ENCODE measurements at regions not wholly inside any gene's neighbourhood (a gene's known extent, or its start where the extent isn't known, plus 50 kb on each side); places are given as distances from the start of the nearest gene placed in this dataset.

DNA sequence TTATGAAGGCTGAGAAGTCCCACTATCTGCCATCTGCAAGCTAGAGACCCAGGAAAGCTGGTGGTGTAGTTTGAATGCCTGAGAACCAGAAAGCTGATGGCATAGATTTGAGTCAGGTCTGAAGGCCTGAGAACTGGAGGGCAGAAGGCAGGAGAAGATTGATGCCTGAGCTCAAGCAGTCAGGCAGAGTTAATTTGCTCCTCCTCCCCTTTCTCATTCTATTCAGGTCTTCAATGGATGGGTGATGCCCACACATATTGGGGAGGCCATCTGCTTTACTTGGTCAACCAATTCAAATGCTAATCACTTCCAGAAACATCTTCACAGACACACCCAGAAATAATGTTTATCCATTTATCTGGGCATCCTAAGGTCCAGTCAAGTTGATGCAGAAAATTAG, 87.6 kb upstream of the CPLX2 start (continued):
- TF ChIP-seq E2F8 (IDR thresholded peaks at IDR 0.05; ENCODE audit: low read depth, partially characterized antibody) = no peak
- TF ChIP-seq STAT1 (conservative IDR thresholded peaks at IDR 0.05) = no peak

DNA sequence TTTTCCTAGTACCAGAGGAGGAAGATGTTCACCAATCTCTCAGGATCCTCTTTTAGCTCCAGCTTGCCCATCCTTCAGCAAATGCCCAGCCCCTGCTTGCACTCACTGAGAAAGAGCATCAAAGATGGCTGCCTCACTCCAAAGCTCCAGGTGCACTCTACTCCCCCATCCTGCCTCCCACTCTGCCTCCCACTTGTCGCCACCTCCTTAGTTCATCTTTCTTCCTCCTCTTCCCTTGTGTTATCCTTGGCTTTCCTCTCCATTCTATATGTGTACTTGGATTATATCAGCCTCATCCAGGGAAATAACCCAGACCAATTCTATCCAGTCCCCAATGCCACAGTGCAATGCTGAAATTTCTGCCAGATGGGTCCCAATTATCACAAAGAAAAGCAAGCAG, 87.1 kb upstream of the CPLX2 start:
- Histone ChIP-seq H4K20me1 (ENCODE audit: control insufficient read depth, insufficient read depth) (no peaks in the 10 kb centered on the region), H2AFZ (ENCODE audit: control insufficient read depth, low read depth, low read length) (no peak overlapping the region), H3K36me3 (ENCODE audit: control insufficient read depth in 2 of 2, insufficient read depth in 2 of 2, low read length in 1 of 2) (no peaks in the 10 kb centered on the region), H3K4me2 (ENCODE audit: control insufficient read depth, insufficient read depth) (no peak overlapping the region), H3K79me2 (ENCODE audit: control insufficient read depth, insufficient read depth, low read length) (no peaks in the 10 kb centered on the region), H3K4me1 (ENCODE audit: control insufficient read depth, insufficient read depth, low read length) (no peaks in the 10 kb centered on the region), H3K27ac (ENCODE audit: control insufficient read depth, insufficient read depth) (no peak overlapping the region), H3K9me3 (replicated peaks; ENCODE audit: control insufficient read depth, insufficient read depth, low read length) (no peaks in the 10 kb centered on the region; the same call in 2 of the 3 replicates), H3K9ac (ENCODE audit: control insufficient read depth, insufficient read depth, low read length) (no peak overlapping the region), H3K27me3 (replicated peaks in 1 of 2; ENCODE audit: control insufficient read depth in 2 of 2, insufficient read depth in 2 of 2, low read length in 1 of 2) (peaks cover 1 to 2% of the 10 kb centered on the region in 2 experiments; a peak in 2 of 4 replicates), H3K4me3 (no peak overlapping the region)
- CTCF ChIA-PET = no interaction called here
- RAD21 ChIA-PET (ENCODE audit: unreplicated experiment) = no interaction called here
- POLR2A ChIA-PET = no interaction called here
- SMC1A ChIA-PET (ENCODE audit: uncharacterized antibody, unreplicated experiment) = interaction anchor here (1.5 kb wide), 1 partner anchor 10 kb away, joined by 3 read pairs; no protein-coding TSS in a partner anchor
- intact Hi-C loops (cut with micrococcal nuclease; ENCODE audit: unreplicated experiment) (no loop called here), in situ Hi-C loops (cut with MboI) (no loop called here)
- ATAC-seq = no peak
- TF ChIP-seq, protein P1, sequence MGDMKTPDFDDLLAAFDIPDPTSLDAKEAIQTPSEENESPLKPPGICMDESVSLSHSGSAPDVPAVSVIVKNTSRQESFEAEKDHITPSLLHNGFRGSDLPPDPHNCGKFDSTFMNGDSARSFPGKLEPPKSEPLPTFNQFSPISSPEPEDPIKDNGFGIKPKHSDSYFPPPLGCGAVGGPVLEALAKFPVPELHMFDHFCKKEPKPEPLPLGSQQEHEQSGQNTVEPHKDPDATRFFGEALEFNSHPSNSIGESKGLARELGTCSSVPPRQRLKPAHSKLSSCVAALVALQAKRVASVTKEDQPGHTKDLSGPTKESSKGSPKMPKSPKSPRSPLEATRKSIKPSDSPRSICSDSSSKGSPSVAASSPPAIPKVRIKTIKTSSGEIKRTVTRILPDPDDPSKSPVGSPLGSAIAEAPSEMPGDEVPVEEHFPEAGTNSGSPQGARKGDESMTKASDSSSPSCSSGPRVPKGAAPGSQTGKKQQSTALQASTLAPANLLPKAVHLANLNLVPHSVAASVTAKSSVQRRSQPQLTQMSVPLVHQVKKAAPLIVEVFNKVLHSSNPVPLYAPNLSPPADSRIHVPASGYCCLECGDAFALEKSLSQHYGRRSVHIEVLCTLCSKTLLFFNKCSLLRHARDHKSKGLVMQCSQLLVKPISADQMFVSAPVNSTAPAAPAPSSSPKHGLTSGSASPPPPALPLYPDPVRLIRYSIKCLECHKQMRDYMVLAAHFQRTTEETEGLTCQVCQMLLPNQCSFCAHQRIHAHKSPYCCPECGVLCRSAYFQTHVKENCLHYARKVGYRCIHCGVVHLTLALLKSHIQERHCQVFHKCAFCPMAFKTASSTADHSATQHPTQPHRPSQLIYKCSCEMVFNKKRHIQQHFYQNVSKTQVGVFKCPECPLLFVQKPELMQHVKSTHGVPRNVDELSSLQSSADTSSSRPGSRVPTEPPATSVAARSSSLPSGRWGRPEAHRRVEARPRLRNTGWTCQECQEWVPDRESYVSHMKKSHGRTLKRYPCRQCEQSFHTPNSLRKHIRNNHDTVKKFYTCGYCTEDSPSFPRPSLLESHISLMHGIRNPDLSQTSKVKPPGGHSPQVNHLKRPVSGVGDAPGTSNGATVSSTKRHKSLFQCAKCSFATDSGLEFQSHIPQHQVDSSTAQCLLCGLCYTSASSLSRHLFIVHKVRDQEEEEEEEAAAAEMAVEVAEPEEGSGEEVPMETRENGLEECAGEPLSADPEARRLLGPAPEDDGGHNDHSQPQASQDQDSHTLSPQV (IDR thresholded peaks at IDR 0.05) = no peak
- TF ChIP-seq PKNOX1 (IDR thresholded peaks at IDR 0.05) (no peak), HCFC1 (IDR thresholded peaks at IDR 0.05; ENCODE audit: low read length) (no peak), SIN3A (IDR thresholded peaks at IDR 0.05; ENCODE audit: low read depth, low read length) (no peak), PAX8 (IDR thresholded peaks at IDR 0.05) (no peak), POU2F2 (IDR thresholded peaks at IDR 0.05; ENCODE audit: borderline replicate concordance, low read depth, low read length) (no peak), MLLT1 (IDR thresholded peaks at IDR 0.05) (no peak), NR2C2 (IDR thresholded peaks at IDR 0.05; ENCODE audit: borderline replicate concordance, control insufficient read depth, insufficient read length, low read depth) (no peak), TCF12 (IDR thresholded peaks at IDR 0.05; ENCODE audit: low read depth, low read length) (no peak), YBX1 (IDR thresholded peaks at IDR 0.05) (no peak), FOS (IDR thresholded peaks at IDR 0.05; ENCODE audit: borderline replicate concordance, extremely low read depth, insufficient read length) (no peak)
- 0% methylated on average over 1 of the region's 1 CpG for WGBS (ENCODE audit: insufficient coverage, insufficient replicate concordance, low lambda C conversion rate, missing lambda C conversion rate)
- FAIRE-seq = no peak
- no peak for DNase-seq (ENCODE audit: low read depth, low spot score)
- BruUV-seq (replicated peaks) = no TSS peak
